ENCODE measurements at regions not wholly inside any gene's neighbourhood (a gene's known extent, or its start where the extent isn't known, plus 50 kb on each side); places are given as distances from the start of the nearest gene placed in this dataset.

- ATAC-seq = no peak
Measured at GRCh38 chr3:189049458-189050236, 122.1 kb upstream of the TPRG1 start.

GRCh38 chr3:189053322-189053721 lies 118.4 kb upstream of the TPRG1 start:
- DNase-seq (no peak), ATAC-seq (no peak)

More at GRCh38 chr3:189049458-189050236, 122.1 kb upstream of the TPRG1 start:
- peak; percentile 16 for DNase-seq

GRCh38 chr3:189056646-189057335 lies 115.0 kb upstream of the TPRG1 start:
- DNase-seq (no peak), ATAC-seq (no peak)

GRCh38 chr3:189057369-189057768 lies 114.4 kb upstream of the TPRG1 start:
- no peak for DNase-seq
- no peak for ATAC-seq

GRCh38 chr3:189058071-189058470 lies 113.7 kb upstream of the TPRG1 start:
- DNase-seq (no peak), ATAC-seq (no peak)

- ATAC-seq = no peak
- DNase-seq = no peak
Measured at GRCh38 chr3:189070965-189071364, 100.8 kb upstream of the TPRG1 start.

- peak; percentile 95 for ATAC-seq
- no peak for DNase-seq
Measured at GRCh38 chr3:189071446-189071845, 100.3 kb upstream of the TPRG1 start.

- DNase-seq = no peak
- no peak for ATAC-seq
Measured at GRCh38 chr3:189076449-189076848, 95.3 kb upstream of the TPRG1 start.

- no peak for DNase-seq
- ATAC-seq = no peak
Measured at GRCh38 chr3:189080745-189081144, 91.0 kb upstream of the TPRG1 start.

- no peak for DNase-seq
- ATAC-seq = no peak
Measured at GRCh38 chr3:189082666-189083427, 88.9 kb upstream of the TPRG1 start.

GRCh38 chr3:189084620-189085019 lies 87.2 kb upstream of the TPRG1 start:
- ATAC-seq (no peak), DNase-seq (no peak)

- ATAC-seq = no peak
- no peak for DNase-seq
Measured at GRCh38 chr3:189092547-189092946, 79.2 kb upstream of the TPRG1 start.

- ATAC-seq (no peak), DNase-seq (no peak)
Measured at GRCh38 chr3:189094539-189094938, 77.2 kb upstream of the TPRG1 start.

GRCh38 chr3:189096092-189096491 lies 75.7 kb upstream of the TPRG1 start:
- DNase-seq (no peak), ATAC-seq (no peak)

- ATAC-seq (no peak), DNase-seq (no peak)
Measured at GRCh38 chr3:189099031-189099471, 72.7 kb upstream of the TPRG1 start.

GRCh38 chr3:189099505-189100290 lies 72.1 kb upstream of the TPRG1 start:
- DNase-seq (no peak), ATAC-seq (no peak)

- DNase-seq = no peak
- no peak for ATAC-seq
Measured at GRCh38 chr3:189100866-189101265, 70.9 kb upstream of the TPRG1 start.

GRCh38 chr3:189101594-189101993 lies 70.2 kb upstream of the TPRG1 start:
- DNase-seq = no peak
- ATAC-seq = no peak

- ATAC-seq (no peak), DNase-seq (no peak)
Measured at GRCh38 chr3:189103208-189103607, 68.6 kb upstream of the TPRG1 start.

- DNase-seq (no peak), ATAC-seq (no peak)
Measured at GRCh38 chr3:189108067-189108466, 63.7 kb upstream of the TPRG1 start.

- no peak for ATAC-seq
- DNase-seq = no peak
Measured at GRCh38 chr3:189108735-189109134, 63.0 kb upstream of the TPRG1 start.

- no peak for ATAC-seq
- no peak for DNase-seq
Measured at GRCh38 chr3:189109145-189109544, 62.6 kb upstream of the TPRG1 start.
